ENCODE measurements at regions not wholly inside any gene's neighbourhood (a gene's known extent, or its start where the extent isn't known, plus 50 kb on each side); places are given as distances from the start of the nearest gene placed in this dataset.
A peak's percentile ranks its signal among the peaks of the same experiment; 100 is the strongest.

DNA sequence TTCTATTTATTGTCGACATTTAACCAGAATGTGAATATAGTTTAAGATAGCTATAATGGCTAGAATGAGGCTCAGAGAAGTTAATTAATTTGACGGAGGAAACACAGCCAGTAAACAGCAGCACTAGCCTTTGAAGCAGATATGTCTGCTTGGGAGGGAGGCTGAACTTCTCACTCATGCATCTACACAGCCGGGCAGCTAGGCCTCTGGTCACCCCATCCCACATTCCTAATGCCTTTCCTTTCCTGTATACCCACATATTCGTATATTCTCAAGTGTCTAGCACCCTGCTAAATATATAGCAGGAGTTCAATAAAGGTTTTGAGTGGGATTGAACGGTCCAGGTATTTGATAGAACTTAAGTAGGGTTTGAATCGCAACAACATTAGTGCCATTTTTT, 230.4 kb upstream of the PDE10A start:
- TF ChIP-seq, protein P1, sequence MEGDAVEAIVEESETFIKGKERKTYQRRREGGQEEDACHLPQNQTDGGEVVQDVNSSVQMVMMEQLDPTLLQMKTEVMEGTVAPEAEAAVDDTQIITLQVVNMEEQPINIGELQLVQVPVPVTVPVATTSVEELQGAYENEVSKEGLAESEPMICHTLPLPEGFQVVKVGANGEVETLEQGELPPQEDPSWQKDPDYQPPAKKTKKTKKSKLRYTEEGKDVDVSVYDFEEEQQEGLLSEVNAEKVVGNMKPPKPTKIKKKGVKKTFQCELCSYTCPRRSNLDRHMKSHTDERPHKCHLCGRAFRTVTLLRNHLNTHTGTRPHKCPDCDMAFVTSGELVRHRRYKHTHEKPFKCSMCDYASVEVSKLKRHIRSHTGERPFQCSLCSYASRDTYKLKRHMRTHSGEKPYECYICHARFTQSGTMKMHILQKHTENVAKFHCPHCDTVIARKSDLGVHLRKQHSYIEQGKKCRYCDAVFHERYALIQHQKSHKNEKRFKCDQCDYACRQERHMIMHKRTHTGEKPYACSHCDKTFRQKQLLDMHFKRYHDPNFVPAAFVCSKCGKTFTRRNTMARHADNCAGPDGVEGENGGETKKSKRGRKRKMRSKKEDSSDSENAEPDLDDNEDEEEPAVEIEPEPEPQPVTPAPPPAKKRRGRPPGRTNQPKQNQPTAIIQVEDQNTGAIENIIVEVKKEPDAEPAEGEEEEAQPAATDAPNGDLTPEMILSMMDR (IDR thresholded peaks at IDR 0.05) = no peak
- H3K36me3 Mint-ChIP-seq (ENCODE audit: unreplicated experiment) = no peaks in the 10 kb centered on the region
- no peak overlapping the region for H3K4me3 Mint-ChIP-seq (ENCODE audit: unreplicated experiment)
- H3K27me3 Mint-ChIP-seq (ENCODE audit: unreplicated experiment) = peaks cover 4% of the 10 kb centered on the region
- no peak for DNase-seq (ENCODE audit: extremely low spot score, unreplicated experiment)
- H3K27ac Mint-ChIP-seq (ENCODE audit: unreplicated experiment) = no peak overlapping the region
- H3K9me3 Mint-ChIP-seq (ENCODE audit: unreplicated experiment) = no peaks in the 10 kb centered on the region
- H3K4me1 Mint-ChIP-seq (ENCODE audit: unreplicated experiment) = peaks cover 5% of the 10 kb centered on the region

DNA sequence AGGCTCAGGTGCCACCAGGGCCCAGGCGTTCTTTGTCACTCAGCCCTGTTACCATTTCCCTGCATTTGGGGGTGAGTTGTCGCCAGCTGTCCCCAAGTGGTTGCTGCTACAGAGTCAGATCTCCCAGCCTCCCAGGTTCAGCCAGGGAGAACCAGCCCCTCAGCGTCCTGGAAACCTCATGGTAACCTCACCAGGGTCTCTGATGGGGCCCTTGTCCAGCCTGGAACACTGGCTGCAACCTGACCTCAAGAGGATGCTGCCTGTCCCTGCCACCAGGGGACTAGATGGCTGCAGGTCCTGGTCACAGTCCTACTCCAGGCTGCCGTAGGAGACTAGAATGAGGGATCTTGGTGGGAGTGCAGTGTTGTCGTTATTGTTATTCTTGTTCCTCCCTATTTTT, 228.3 kb upstream of the PDE10A start:
- H3K36me3 Mint-ChIP-seq (ENCODE audit: unreplicated experiment) = peaks cover 4% of the 10 kb centered on the region
- TF ChIP-seq, protein P1 (IDR thresholded peaks at IDR 0.05) = no peak
- H3K27me3 Mint-ChIP-seq (ENCODE audit: unreplicated experiment) = peaks cover 14% of the 10 kb centered on the region
- no peak overlapping the region for H3K4me3 Mint-ChIP-seq (ENCODE audit: unreplicated experiment)
- DNase-seq (ENCODE audit: extremely low spot score, unreplicated experiment) = no peak
- no peak overlapping the region for H3K27ac Mint-ChIP-seq (ENCODE audit: unreplicated experiment)
- H3K4me1 Mint-ChIP-seq (ENCODE audit: unreplicated experiment) = peaks cover 5% of the 10 kb centered on the region
- H3K9me3 Mint-ChIP-seq (ENCODE audit: unreplicated experiment) = peaks cover 11% of the 10 kb centered on the region

GRCh38 chr6:165890404-165890735, 227.3 kb upstream of the PDE10A start:
- no peak for DNase-seq (ENCODE audit: extremely low spot score, unreplicated experiment)
- peaks cover 5% of the 10 kb centered on the region for H3K4me1 Mint-ChIP-seq (ENCODE audit: unreplicated experiment)
- peaks cover 4% of the 10 kb centered on the region for H3K36me3 Mint-ChIP-seq (ENCODE audit: unreplicated experiment)
- H3K9me3 Mint-ChIP-seq (ENCODE audit: unreplicated experiment) = peaks cover 11% of the 10 kb centered on the region
- no peak overlapping the region for H3K4me3 Mint-ChIP-seq (ENCODE audit: unreplicated experiment)
- no peak overlapping the region for H3K27ac Mint-ChIP-seq (ENCODE audit: unreplicated experiment)
- TF ChIP-seq, protein P1 (IDR thresholded peaks at IDR 0.05) = no peak
- peaks cover 14% of the 10 kb centered on the region for H3K27me3 Mint-ChIP-seq (ENCODE audit: unreplicated experiment)

DNA sequence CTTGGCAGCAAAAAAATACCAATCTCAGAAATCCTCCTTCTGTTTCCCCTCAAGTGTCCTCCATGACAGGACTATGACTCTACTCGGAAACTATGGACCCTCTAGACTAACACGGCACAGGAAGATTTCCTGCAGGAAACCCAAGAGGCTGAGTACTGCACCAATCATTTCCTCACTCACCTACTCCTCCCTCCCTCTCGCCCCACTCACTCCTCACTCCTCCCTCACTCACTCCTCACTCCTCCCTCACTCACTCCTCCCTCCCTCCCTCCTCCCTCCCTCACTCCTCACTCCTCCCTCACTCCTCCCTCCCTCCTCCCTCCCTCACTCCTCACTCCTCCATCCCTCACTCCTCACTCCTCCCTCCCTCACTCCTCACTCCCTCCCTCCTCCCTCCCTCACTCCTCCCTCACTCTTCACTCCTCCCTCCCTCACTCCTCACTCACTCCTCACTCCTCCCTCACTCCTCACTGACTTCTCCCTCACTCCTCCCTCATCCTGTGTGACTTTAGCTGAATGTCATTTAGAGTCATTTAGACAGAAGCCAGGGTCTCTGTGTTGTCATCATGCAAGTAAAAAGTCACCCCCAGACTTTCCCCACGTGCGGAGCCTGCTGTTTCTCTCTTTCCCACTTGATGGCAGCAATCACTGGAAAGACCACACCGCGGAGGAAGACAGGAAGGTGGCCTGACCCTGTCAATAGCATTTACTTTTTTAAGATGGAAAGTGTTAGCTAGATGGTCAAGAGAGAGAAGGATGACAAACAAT, 226.8 kb upstream of the PDE10A start:
- Mint-ChIP-seq H3K4me3 (ENCODE audit: unreplicated experiment) (no peak overlapping the region), H3K4me1 (ENCODE audit: unreplicated experiment) (peaks cover 8% of the 10 kb centered on the region), H3K27me3 (ENCODE audit: unreplicated experiment) (peaks cover 14% of the 10 kb centered on the region), H3K36me3 (ENCODE audit: unreplicated experiment) (peaks cover 4% of the 10 kb centered on the region), H3K27ac (ENCODE audit: unreplicated experiment) (no peak overlapping the region), H3K9me3 (ENCODE audit: unreplicated experiment) (peaks cover 11% of the 10 kb centered on the region)
- no peak for DNase-seq (ENCODE audit: extremely low spot score, unreplicated experiment)
- TF ChIP-seq, protein P1 (IDR thresholded peaks at IDR 0.05) = peak; percentile 82

DNA sequence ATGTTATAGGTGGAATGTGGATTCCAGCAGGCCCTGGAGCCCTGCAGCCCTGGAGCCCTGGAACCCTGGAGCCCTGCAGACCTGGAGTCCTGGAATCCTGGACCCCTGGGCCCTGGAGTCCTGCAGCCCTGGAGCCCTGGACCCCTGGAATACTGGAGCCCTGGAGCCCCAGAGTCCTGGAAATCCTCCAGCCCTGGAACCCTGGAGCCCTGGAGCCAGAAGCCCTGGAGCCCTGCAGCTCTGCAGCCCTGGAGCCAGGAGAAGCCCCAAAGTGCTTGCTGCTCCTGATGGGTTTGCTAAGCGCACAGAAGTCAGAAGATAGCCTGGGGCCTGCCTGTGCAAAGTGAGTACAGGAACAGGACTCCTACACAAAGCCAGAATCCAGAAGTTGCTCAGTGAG, 223.1 kb upstream of the PDE10A start:
- no peak overlapping the region for H3K27ac Mint-ChIP-seq (ENCODE audit: unreplicated experiment)
- peaks cover 11% of the 10 kb centered on the region for H3K9me3 Mint-ChIP-seq (ENCODE audit: unreplicated experiment)
- DNase-seq (ENCODE audit: extremely low spot score, unreplicated experiment) = no peak
- peaks cover 12% of the 10 kb centered on the region for H3K4me1 Mint-ChIP-seq (ENCODE audit: unreplicated experiment)
- TF ChIP-seq, protein P1 (IDR thresholded peaks at IDR 0.05) = no peak
- no peak overlapping the region for H3K4me3 Mint-ChIP-seq (ENCODE audit: unreplicated experiment)
- peaks cover 4% of the 10 kb centered on the region for H3K36me3 Mint-ChIP-seq (ENCODE audit: unreplicated experiment)
- peaks cover 13% of the 10 kb centered on the region for H3K27me3 Mint-ChIP-seq (ENCODE audit: unreplicated experiment)

All from osteocyte (in vitro differentiated cells).